Duodenal mucosa (tissue), 2 donors: ENCODE measurements at regions not wholly inside any gene's neighbourhood (a gene's known extent, or its start where the extent isn't known, plus 50 kb on each side); places are given as distances from the start of the nearest gene placed in this dataset.
"Not testable (repeated sequence)": the region's sequence is repeated elsewhere in the genome, so short reads cannot be mapped to it uniquely, and the experiment has no call there.

Experiments
- H3K27ac ChIP-seq: one replicate; pipeline ENCODE4 v1.7.0; 2013; ENCODE audit warnings: low read depth, low read length
- H3K27me3 ChIP-seq, 2 donors: one replicate each; pipeline ENCODE4 v1.7.0; 2013; ENCODE audit warnings: low read length in 2 of 2, control low read depth in 1 of 2; ENCODE audit not compliant: insufficient read depth in 2 of 2, control insufficient read depth in 1 of 2
- H3K36me3 ChIP-seq, 2 donors: one replicate each; pipeline ENCODE4 v1.7.0; 2013; ENCODE audit warnings: low read length in 2 of 2, control low read depth in 1 of 2; ENCODE audit not compliant: insufficient read depth in 2 of 2, control insufficient read depth in 1 of 2
- H3K4me1 ChIP-seq, 2 donors: one replicate each; pipeline ENCODE4 v1.7.0; 2013; ENCODE audit warnings: low read length in 2 of 2, control low read depth in 1 of 2; ENCODE audit not compliant: insufficient read depth in 2 of 2, control insufficient read depth in 1 of 2
- H3K4me3 ChIP-seq, 2 donors: one replicate each; pipeline ENCODE4 v1.7.0; 2013; ENCODE audit warnings: low read length in 2 of 2, low read depth in 1 of 2
- H3K9ac ChIP-seq, 2 donors: one replicate each; pipeline ENCODE4 v1.7.0; 2013; ENCODE audit warnings: low read length in 2 of 2, low read depth in 1 of 2
- H3K9me3 ChIP-seq, 2 donors: one replicate each; pipeline ENCODE4 v1.7.0; 2013; ENCODE audit warnings: low read length in 2 of 2, control low read depth in 1 of 2; ENCODE audit not compliant: control insufficient read depth in 1 of 2

DNA sequence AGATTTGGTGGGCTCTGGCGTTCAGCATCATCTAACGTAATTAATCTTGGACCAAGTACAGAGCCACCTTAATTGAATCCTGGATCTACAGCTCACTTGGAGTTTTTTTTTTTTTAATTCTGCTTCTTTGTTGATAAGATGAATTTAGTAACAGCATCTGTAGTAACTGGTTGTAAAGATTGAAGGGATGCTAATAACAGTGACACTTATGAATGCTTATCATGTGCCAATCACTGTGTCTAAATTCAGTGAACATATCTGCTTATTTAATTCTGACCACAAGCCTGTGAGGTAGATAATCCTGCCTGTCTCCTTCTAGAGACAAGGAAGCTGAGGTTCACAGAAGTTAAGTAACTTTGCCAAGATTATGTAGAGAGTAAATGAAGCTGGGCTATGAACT, 408.0 kb downstream of the RWDD3 start:
- Histone ChIP-seq H3K9ac (no peak overlapping the region), H3K4me3 (no peak overlapping the region), H3K4me1 (no peaks in the 10 kb centered on the region), H3K9me3 (peaks cover 0 to 2% of the 10 kb centered on the region in 2 donors), H3K36me3 (no peaks in the 10 kb centered on the region), H3K27ac (no peak overlapping the region), H3K27me3 (no peaks in the 10 kb centered on the region)

DNA sequence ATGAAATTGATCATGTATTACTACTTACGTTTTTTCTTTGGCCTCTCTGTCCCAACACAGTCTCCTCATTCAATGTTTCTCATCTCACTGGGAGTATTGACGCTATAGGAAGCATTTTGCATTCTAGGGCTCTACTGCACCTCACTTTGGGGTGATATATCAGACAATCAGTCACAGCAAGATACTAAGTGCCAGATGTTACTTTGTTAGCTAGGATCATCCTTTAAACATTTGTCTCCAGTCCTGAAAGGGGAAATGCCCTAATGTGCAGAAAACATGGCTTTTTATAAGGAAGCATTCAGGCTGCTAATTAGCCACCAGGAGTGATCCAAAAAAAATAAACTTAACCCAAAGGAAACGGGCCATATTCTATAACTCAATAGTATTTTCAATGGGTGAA, 409.1 kb downstream of the RWDD3 start:
- no peaks in the 10 kb centered on the region for H3K27me3 ChIP-seq
- no peaks in the 10 kb centered on the region for H3K36me3 ChIP-seq
- H3K4me3 ChIP-seq: no peak overlapping the region
- H3K27ac ChIP-seq: no peak overlapping the region
- H3K4me1 ChIP-seq: no peaks in the 10 kb centered on the region
- H3K9ac ChIP-seq: no peak overlapping the region
- peaks cover 0 to 2% of the 10 kb centered on the region in 2 donors for H3K9me3 ChIP-seq

DNA sequence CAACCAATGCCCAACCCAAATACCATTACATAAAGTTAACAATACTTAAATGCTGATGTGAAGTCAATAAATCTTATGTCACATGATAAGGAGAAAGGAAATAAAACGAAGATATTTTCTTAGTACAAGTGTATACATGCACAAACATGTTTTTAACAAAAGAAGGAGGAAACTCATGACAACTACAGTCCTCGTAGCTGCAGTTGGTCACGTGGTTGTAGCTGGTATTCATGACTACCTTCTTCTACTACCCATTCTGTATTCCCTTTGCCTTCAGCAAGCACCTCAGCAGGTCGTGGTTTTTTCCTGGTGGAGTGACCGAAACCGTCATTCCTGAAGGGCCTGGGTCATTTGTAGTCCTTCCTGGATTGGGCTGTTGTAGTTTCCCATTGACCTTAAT, 411.1 kb downstream of the RWDD3 start:
- H3K27me3 ChIP-seq, H3K36me3 ChIP-seq, H3K9ac ChIP-seq, H3K4me3 ChIP-seq, H3K9me3 ChIP-seq, H3K4me1 ChIP-seq, H3K27ac ChIP-seq: not testable (repeated sequence)

DNA sequence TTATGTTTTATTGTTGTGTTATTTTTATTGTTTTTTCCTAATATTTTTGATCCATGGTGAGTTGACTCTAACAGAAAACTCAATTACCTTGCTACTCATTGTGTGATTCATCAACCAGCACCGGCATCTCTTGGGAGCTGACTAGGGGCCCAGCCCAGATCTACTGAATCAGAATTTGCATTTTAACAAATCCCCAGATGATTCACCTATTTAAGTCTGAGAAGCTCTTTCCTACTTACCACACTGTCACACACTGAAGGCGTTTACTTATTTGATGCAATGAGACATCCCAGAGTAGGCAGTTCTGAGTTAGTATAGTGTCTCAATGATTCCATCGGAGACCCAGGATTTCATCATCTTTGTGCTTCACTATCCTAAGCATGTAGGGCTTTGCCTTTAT, 416.6 kb downstream of the RWDD3 start:
- H3K36me3 ChIP-seq: no peaks in the 10 kb centered on the region
- peaks cover 2 to 7% of the 10 kb centered on the region in 2 donors for H3K9me3 ChIP-seq
- H3K4me1 ChIP-seq: no peaks in the 10 kb centered on the region
- no peak overlapping the region for H3K4me3 ChIP-seq
- H3K9ac ChIP-seq: no peak overlapping the region
- no peaks in the 10 kb centered on the region for H3K27me3 ChIP-seq
- H3K27ac ChIP-seq: no peak overlapping the region

DNA sequence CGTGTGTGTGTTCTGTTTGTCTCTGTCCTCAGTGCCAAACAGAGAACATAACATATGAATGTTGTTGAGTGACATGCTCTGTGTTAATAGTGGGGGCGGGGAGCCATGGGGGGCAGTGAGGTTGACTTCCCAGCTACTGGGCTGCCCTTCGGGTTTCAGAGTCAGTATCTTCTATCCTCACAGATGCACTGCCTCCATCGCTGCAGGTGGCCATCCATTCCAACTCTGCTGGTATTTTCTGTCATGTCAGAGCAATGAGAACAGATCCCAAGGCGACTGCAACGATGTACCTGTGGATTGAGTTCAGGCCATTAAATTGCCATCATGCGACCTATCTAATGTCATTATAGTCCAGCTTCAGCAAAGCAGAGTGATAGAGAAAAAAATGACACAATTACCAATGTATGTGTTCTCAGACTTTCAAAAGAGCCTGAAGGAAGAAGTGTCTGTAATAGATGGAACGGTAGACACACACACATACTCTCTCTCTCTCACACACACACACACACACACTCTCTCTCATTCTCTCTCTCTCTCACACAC, 418.5 kb downstream of the RWDD3 start:
- Histone ChIP-seq H3K27me3 (no peaks in the 10 kb centered on the region), H3K27ac (no peak overlapping the region), H3K4me3 (no peak overlapping the region), H3K9ac (no peak overlapping the region), H3K4me1 (no peaks in the 10 kb centered on the region), H3K36me3 (no peaks in the 10 kb centered on the region), H3K9me3 (peaks cover 0 to 9% of the 10 kb centered on the region in 2 donors)

DNA sequence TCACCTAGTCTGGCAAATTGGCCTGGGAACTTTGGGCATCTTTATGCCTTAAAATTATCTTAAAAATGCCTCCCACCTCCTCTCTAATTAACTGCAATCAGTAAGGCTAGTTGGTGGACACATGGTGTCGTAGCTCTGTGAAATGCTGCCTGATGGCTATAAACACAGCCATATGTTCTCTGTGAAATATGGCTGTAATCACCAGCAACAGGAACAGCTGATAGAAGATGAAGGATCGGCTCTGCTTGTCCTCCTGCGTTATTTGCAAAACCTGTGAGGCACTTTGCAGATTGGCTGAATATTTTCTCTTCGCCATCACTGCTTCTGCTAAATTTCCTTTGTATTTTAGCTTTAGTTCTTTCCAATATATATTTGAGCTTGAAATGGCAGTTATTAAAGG, 419.6 kb downstream of the RWDD3 start:
- no peaks in the 10 kb centered on the region for H3K27me3 ChIP-seq
- H3K27ac ChIP-seq: no peak overlapping the region
- H3K4me1 ChIP-seq: no peaks in the 10 kb centered on the region
- no peaks in the 10 kb centered on the region for H3K36me3 ChIP-seq
- H3K9me3 ChIP-seq: peaks cover 0 to 10% of the 10 kb centered on the region in 2 donors
- H3K9ac ChIP-seq: no peak overlapping the region
- no peak overlapping the region for H3K4me3 ChIP-seq

DNA sequence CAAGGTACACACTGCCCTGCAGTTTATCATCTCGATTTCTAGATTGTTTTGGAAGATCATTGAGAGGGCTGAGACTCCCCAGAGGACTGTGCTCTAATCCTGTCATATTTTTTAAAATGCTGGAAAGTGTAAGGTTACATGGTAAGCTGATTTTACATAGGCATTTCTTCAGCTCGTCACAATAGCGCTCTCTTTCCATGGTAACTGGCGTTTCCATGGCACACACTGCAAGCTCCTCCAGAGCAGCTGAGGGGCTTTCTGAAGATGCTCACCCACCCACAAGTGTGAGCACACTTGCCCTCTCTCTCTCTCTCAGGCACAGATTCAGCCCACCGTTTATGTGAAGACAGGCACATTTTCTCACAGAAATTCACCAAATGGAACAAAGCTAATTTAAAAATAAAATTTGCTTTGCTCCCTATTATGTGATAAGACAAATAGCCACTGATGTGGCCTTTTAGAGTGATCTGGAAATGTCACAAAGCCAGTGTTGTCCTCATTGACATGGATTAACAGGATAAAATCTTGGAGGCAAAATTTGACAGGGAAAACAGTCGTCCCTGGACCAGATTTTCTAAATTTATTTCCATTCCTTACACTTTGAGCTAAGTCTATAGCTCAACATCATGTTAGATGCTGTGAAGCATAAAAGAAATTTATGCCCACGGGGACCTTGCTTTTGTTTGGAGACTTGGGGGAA, 421.5 kb downstream of the RWDD3 start:
- Histone ChIP-seq H3K4me1 (no peaks in the 10 kb centered on the region), H3K27me3 (no peaks in the 10 kb centered on the region), H3K9ac (no peak overlapping the region), H3K4me3 (no peak overlapping the region), H3K36me3 (no peaks in the 10 kb centered on the region), H3K27ac (no peak overlapping the region), H3K9me3 (peaks cover 0 to 4% of the 10 kb centered on the region in 2 donors)

DNA sequence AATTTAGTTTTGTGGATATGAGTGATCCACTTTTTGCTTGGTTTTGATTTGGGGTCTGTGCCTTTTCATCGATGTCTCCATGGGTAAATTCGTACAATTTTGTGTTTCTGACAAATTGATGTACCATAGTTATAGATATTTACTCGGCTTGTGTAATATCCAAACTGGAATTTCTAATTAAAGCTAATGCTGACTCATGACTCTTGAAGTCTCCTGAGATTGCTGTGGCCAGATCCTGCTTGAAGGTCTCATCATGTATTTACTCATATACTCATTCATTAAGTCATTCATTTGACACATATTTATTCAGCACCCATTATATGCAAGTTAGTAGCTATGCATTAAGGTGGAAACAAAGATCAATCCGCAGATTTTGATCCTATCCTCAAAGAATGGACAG, 423.2 kb downstream of the RWDD3 start:
- Histone ChIP-seq H3K27me3 (no peaks in the 10 kb centered on the region), H3K4me3 (no peak overlapping the region)

DNA sequence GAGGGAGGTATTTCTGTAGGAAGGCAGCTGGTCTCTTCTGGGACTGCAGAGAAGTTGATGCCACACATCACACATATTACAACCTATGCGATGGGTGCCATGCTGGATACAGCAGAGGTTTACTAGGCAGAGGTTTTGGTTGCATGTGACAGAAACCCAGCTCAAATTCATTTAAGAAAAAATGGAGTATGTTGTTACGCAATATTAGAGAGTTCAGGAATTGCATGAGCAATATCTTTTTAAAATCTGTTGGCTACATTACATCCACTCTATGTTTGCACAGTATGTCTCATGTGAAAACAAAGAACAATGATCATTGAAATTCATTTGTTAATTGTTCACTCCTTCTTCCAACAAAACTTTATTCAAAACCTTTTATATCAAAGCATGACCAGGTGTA, 425.2 kb downstream of the RWDD3 start:
- Histone ChIP-seq H3K4me3 (no peak overlapping the region), H3K4me1 (no peaks in the 10 kb centered on the region), H3K9me3 (peaks cover 2 to 11% of the 10 kb centered on the region in 2 donors), H3K27ac (no peak overlapping the region), H3K9ac (no peak overlapping the region), H3K27me3 (no peaks in the 10 kb centered on the region), H3K36me3 (no peaks in the 10 kb centered on the region)

More for the DNA sequence above, 423.2 kb downstream of the RWDD3 start:
- Histone ChIP-seq H3K4me1 (no peaks in the 10 kb centered on the region), H3K27ac (no peak overlapping the region), H3K9me3 (peaks cover 0 to 4% of the 10 kb centered on the region in 2 donors), H3K36me3 (no peaks in the 10 kb centered on the region), H3K9ac (no peak overlapping the region)

DNA sequence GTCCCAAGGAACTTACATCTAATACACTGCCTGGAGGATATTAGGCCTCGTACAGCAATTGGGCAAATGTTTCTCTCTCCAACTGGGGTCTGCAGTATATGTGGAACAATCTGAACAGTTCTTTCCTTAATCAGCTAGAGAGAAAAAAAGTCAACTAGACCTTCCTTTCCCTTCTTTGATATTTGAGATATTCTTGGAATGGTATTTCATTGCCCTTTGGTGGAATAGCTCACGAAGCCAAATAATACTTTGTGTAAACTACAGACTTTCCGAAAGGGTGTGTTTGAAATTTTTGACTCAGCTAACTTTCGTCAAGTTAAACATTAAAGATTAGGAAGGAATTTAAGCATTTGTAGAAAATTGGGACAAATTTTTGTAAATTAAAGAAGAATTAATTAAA, 425.6 kb downstream of the RWDD3 start:
- Histone ChIP-seq H3K4me3 (no peak overlapping the region), H3K9me3 (peaks cover 2 to 11% of the 10 kb centered on the region in 2 donors), H3K4me1 (no peaks in the 10 kb centered on the region), H3K27ac (no peak overlapping the region), H3K9ac (no peak overlapping the region), H3K36me3 (no peaks in the 10 kb centered on the region), H3K27me3 (no peaks in the 10 kb centered on the region)
